ENCODE measurements at regions not wholly inside any gene's neighbourhood (a gene's known extent, or its start where the extent isn't known, plus 50 kb on each side); places are given as distances from the start of the nearest gene placed in this dataset.

DNA sequence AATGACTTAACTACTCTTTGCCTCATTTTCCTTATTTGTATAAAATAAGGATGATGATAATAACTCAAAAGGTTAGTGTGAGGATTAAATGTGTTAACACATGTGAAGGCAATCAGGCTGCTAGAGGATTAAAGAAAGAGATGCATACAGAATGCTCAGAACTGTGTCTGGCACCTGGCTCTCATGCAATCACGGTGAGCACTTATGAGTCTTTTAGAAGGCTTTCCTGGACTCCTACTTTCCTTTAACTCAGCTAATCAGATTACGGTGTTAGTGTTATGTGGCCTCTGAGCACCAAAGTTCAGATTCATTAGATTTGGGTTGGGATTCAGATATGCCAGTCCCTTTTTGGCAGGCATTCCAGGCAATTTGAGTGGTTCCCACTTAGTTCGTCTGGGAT lies 311.6 kb upstream of the USP24 start:
- in situ Hi-C loops (cut with HindIII; ENCODE audit: low pct_ligation_motif_present, low sequenced_read_pairs) = no loop called here
- TF ChIP-seq, protein P1, sequence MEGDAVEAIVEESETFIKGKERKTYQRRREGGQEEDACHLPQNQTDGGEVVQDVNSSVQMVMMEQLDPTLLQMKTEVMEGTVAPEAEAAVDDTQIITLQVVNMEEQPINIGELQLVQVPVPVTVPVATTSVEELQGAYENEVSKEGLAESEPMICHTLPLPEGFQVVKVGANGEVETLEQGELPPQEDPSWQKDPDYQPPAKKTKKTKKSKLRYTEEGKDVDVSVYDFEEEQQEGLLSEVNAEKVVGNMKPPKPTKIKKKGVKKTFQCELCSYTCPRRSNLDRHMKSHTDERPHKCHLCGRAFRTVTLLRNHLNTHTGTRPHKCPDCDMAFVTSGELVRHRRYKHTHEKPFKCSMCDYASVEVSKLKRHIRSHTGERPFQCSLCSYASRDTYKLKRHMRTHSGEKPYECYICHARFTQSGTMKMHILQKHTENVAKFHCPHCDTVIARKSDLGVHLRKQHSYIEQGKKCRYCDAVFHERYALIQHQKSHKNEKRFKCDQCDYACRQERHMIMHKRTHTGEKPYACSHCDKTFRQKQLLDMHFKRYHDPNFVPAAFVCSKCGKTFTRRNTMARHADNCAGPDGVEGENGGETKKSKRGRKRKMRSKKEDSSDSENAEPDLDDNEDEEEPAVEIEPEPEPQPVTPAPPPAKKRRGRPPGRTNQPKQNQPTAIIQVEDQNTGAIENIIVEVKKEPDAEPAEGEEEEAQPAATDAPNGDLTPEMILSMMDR (IDR thresholded peaks at IDR 0.05; ENCODE audit: low read depth, low read length, missing control alignments) = no peak
- no peak for DNase-seq
- Histone ChIP-seq H3K27me3 (replicated peaks) (no peaks in the 10 kb centered on the region), H3K27ac (no peak overlapping the region), H3K4me3 (ENCODE audit: low read depth, low read length) (no peak overlapping the region), H3K36me3 (replicated peaks) (no peaks in the 10 kb centered on the region)

DNA sequence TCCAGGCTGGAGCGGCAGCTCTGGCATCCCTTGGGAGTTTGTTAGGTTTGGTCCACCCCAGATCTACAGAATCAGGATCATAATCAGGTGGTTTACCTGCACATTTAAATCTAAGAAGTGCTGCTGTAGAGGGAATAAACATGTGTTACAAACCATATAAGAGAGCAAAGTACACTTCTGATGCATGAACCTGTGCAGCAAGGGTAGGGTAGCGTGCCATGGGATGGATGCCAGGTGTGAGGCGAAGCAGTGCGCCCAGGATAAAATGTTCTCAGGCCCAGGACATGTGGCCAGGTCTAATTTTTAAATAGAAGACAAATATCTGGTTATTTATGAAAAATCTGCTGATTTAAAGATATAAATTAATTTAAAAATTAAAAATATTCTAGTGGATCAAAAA lies 308.8 kb upstream of the USP24 start:
- in situ Hi-C loops (cut with HindIII; ENCODE audit: low pct_ligation_motif_present, low sequenced_read_pairs) = no loop called here
- TF ChIP-seq, protein P1 (IDR thresholded peaks at IDR 0.05; ENCODE audit: low read depth, low read length, missing control alignments) = no peak
- H3K27me3 ChIP-seq (replicated peaks) = no peaks in the 10 kb centered on the region
- no peak overlapping the region for H3K4me3 ChIP-seq (ENCODE audit: low read depth, low read length)
- H3K27ac ChIP-seq = no peak overlapping the region
- no peaks in the 10 kb centered on the region for H3K36me3 ChIP-seq (replicated peaks)
- no peak for DNase-seq

DNA sequence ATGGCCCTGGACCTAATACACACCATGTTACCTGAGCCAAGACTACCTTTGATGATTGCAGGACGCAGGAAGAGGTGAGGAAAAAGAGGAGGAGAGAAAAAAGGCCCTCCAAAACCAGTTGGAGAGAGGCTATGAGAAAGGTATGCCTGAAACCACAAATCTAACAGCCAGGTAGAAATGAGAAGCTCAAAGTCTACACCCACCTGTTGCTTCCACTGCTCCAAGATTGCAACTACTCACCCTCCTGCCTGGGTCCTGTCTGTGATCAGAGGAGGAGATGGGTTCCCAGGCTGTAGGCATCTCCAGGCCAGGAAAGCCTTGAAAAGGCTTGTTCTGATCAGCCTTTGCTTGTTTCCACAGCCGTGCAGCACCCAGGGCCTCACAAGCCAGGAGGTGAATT lies 307.8 kb upstream of the USP24 start:
- in situ Hi-C loops (cut with HindIII; ENCODE audit: low pct_ligation_motif_present, low sequenced_read_pairs) = no loop called here
- Histone ChIP-seq H3K27ac (no peak overlapping the region), H3K36me3 (replicated peaks) (no peaks in the 10 kb centered on the region), H3K4me3 (ENCODE audit: low read depth, low read length) (no peak overlapping the region), H3K27me3 (replicated peaks) (no peaks in the 10 kb centered on the region)
- no peak for DNase-seq
- TF ChIP-seq, protein P1 (IDR thresholded peaks at IDR 0.05; ENCODE audit: low read depth, low read length, missing control alignments) = no peak

DNA sequence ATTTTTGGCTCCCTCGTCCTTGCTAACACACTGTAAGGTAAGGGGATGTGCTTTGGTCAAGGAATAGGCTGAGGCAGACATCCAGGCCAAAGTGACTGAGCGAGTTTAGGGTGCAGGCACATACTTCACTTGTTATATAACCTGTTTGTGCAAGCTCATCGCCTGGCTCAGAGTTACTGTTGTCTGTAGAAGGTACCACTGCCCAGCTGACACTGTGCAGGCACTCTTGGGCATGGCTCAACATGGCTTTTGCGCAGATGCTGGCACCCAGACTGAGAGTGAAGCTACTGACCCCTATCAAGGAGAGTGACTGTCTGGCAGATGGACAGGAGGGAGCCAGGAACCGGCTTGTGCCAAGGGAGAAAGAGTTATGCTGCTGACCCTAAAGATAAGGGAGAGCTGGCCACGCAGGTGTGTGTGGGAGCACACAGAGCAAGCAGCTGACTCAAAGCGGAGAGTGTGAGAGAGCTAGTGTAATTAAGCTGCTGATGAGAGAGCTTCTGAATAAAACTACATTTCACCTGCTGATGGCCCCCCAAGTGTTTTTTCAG lies 307.3 kb upstream of the USP24 start:
- no peak overlapping the region for H3K27ac ChIP-seq
- H3K27me3 ChIP-seq (replicated peaks) = no peaks in the 10 kb centered on the region
- in situ Hi-C loops (cut with HindIII; ENCODE audit: low pct_ligation_motif_present, low sequenced_read_pairs) = no loop called here
- no peaks in the 10 kb centered on the region for H3K36me3 ChIP-seq (replicated peaks)
- no peak for DNase-seq
- TF ChIP-seq, protein P1 (IDR thresholded peaks at IDR 0.05; ENCODE audit: low read depth, low read length, missing control alignments) = no peak
- H3K4me3 ChIP-seq (ENCODE audit: low read depth, low read length) = no peak overlapping the region

DNA sequence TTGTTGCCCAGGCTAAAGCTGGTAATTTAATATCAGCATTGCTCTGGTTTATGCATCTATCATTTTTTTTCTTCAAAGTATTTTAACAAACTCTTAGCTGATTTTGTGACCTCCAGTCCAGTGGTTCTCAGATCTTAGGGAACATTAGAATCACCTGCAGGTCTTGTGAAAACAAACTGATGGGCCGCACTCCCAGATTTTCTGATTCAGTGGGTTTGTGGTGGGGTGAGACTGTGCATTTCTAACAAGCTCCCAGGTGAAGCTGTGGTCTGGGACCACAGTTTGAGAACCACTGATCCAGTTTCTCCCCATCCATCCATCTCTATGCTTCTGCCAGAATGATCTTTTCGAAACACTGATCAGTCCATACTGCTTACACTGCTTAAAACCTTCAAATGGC lies 305.7 kb upstream of the USP24 start:
- TF ChIP-seq, protein P1 (IDR thresholded peaks at IDR 0.05; ENCODE audit: low read depth, low read length, missing control alignments) = no peak
- no peak for DNase-seq
- Histone ChIP-seq H3K36me3 (replicated peaks) (no peaks in the 10 kb centered on the region), H3K27me3 (replicated peaks) (no peaks in the 10 kb centered on the region), H3K27ac (no peak overlapping the region), H3K4me3 (ENCODE audit: low read depth, low read length) (no peak overlapping the region)
- in situ Hi-C loops (cut with HindIII; ENCODE audit: low pct_ligation_motif_present, low sequenced_read_pairs) = no loop called here
